ENCODE measurements at regions not wholly inside any gene's neighbourhood (a gene's known extent, or its start where the extent isn't known, plus 50 kb on each side); places are given as distances from the start of the nearest gene placed in this dataset.

DNA sequence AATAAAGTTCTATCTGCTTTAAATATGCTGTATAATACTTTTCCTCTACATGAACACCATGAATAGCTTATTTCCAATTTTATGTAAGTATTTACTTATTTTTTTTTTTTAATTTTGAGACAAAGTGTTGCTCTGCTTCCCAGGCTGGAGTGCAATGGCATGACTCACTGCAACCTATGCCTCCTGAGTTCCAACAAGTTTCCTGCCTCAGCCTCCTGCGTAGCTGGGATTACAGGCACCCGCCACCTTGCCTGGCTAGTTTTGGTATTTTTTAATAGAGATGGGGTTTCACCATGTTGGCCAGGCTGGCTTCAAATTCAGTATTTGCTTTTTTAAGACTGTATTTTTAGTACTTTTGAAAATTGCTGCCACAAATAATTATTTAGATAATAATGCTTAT, 1365.9 kb downstream of the GRIK2 start:
- TF ChIP-seq POLR2AphosphoS5 (IDR thresholded peaks at IDR 0.05; ENCODE audit: insufficient read depth, low read depth, low read length) (no peak), EZH2 (IDR thresholded peaks at IDR 0.05; ENCODE audit: borderline replicate concordance, low read depth, low read length, severe bottlenecking) (no peak), GATA2 (IDR thresholded peaks at IDR 0.05; ENCODE audit: insufficient read depth, insufficient read length, low read depth, low read length) (no peak), POLR2A (IDR thresholded peaks at IDR 0.05; ENCODE audit: low read depth, low read length) (no peak), JUN (IDR thresholded peaks at IDR 0.05; ENCODE audit: borderline replicate concordance, insufficient read depth, insufficient read length, low read depth) (no peak), MYC (IDR thresholded peaks at IDR 0.05; ENCODE audit: low read depth, low read length) (no peak)
- TF ChIP-seq, protein P1, sequence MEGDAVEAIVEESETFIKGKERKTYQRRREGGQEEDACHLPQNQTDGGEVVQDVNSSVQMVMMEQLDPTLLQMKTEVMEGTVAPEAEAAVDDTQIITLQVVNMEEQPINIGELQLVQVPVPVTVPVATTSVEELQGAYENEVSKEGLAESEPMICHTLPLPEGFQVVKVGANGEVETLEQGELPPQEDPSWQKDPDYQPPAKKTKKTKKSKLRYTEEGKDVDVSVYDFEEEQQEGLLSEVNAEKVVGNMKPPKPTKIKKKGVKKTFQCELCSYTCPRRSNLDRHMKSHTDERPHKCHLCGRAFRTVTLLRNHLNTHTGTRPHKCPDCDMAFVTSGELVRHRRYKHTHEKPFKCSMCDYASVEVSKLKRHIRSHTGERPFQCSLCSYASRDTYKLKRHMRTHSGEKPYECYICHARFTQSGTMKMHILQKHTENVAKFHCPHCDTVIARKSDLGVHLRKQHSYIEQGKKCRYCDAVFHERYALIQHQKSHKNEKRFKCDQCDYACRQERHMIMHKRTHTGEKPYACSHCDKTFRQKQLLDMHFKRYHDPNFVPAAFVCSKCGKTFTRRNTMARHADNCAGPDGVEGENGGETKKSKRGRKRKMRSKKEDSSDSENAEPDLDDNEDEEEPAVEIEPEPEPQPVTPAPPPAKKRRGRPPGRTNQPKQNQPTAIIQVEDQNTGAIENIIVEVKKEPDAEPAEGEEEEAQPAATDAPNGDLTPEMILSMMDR (IDR thresholded peaks at IDR 0.05; ENCODE audit: extremely low read depth in 1 of 2, insufficient read depth in 1 of 2, low read depth in 1 of 2, low read length in 2 of 2): no peak
- TF ChIP-seq, protein P2, sequence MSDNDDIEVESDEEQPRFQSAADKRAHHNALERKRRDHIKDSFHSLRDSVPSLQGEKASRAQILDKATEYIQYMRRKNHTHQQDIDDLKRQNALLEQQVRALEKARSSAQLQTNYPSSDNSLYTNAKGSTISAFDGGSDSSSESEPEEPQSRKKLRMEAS (IDR thresholded peaks at IDR 0.05; ENCODE audit: insufficient read depth, insufficient read length): no peak

Data from endothelial cell of umbilical vein (primary cell).